ENCODE measurements at regions not wholly inside any gene's neighbourhood (a gene's known extent, or its start where the extent isn't known, plus 50 kb on each side); places are given as distances from the start of the nearest gene placed in this dataset.

GRCh38 chr11:134660416-134660815 lies 248.4 kb upstream of the B3GAT1 start:
- Histone ChIP-seq H3K27me3 (ENCODE audit: insufficient read depth, low read length) (no peaks in the 10 kb centered on the region), H4K91ac (ENCODE audit: insufficient read length, low read depth, low read length) (no peak overlapping the region), H3K27ac (ENCODE audit: insufficient read length, low read depth, low read length) (no peak overlapping the region), H3K79me2 (ENCODE audit: insufficient read depth, low read length) (no peaks in the 10 kb centered on the region), H2BK12ac (ENCODE audit: insufficient read length, low read depth, low read length) (no peak overlapping the region), H3K79me1 (ENCODE audit: insufficient read depth, low read depth, low read length, poor library complexity, severe bottlenecking) (no peaks in the 10 kb centered on the region), H3K23me2 (ENCODE audit: insufficient read length, low read depth, low read length, poor library complexity, severe bottlenecking) (no peaks in the 10 kb centered on the region), H2BK5ac (ENCODE audit: insufficient read length, low read length) (no peak overlapping the region), H2BK15ac (ENCODE audit: low read depth, low read length) (no peak overlapping the region), H4K5ac (ENCODE audit: insufficient read length, low read depth, low read length) (no peak overlapping the region), H2BK120ac (ENCODE audit: low read depth, low read length, poor library complexity, severe bottlenecking) (no peak overlapping the region), H3K14ac (ENCODE audit: insufficient read depth, low read length) (no peak overlapping the region), H2BK20ac (ENCODE audit: low read depth, low read length, poor library complexity, severe bottlenecking) (no peak overlapping the region), H3K4me2 (ENCODE audit: insufficient read depth, insufficient read length, low read length) (no peak overlapping the region), H3K4ac (ENCODE audit: low read depth, low read length) (no peak overlapping the region), H3K9ac (ENCODE audit: extremely low read depth, insufficient read length, low read length) (no peak overlapping the region), H3K18ac (ENCODE audit: insufficient read length, low read depth, low read length) (no peak overlapping the region), H3T11ph (ENCODE audit: low read length) (no peak overlapping the region), H2AFZ (ENCODE audit: low read length) (no peak overlapping the region), H3K56ac (ENCODE audit: insufficient read length, low read depth, low read length) (no peak overlapping the region), H3K9me3 (ENCODE audit: control insufficient read depth, low read depth, low read length) (peaks cover 3% of the 10 kb centered on the region), H3K4me1 (ENCODE audit: insufficient read depth, low read length) (no peaks in the 10 kb centered on the region), H4K8ac (replicated peaks; ENCODE audit: insufficient read length, low read depth, low read length) (no peak overlapping the region), H4K20me1 (ENCODE audit: control insufficient read depth, insufficient read depth, insufficient read length) (no peaks in the 10 kb centered on the region), H3K23ac (ENCODE audit: insufficient read length, low read depth, low read length) (no peak overlapping the region), H2AK5ac (ENCODE audit: insufficient read length, low read length) (no peak overlapping the region)
- no peak for DNase-seq
- Mint-ChIP-seq H3K36me3 (ENCODE audit: insufficient read depth in 1 of 3, low read depth in 3 of 3) (peaks cover 0 to 21% (median 0%) of the 10 kb centered on the region in 3 experiments; a peak in 4 of 7 replicates), H3K27me3 (ENCODE audit: low read depth) (peaks cover 20% of the 10 kb centered on the region), H3K27ac (no peak overlapping the region), H3K4me1 (peaks cover 4 to 10% of the 10 kb centered on the region in 2 experiments), H3K4me3 (no peak overlapping the region), H3K9me3 (peaks cover 25 to 31% of the 10 kb centered on the region in 2 experiments)
- no CpG with 5 or more reads among the region's 1 CpG for WGBS (ENCODE audit: extremely low coverage, insufficient read length, low lambda C conversion rate)
- no peak for TF ChIP-seq CTCF (conservative IDR thresholded peaks at IDR 0.05)
